ENCODE measurements at regions not wholly inside any gene's neighbourhood (a gene's known extent, or its start where the extent isn't known, plus 50 kb on each side); places are given as distances from the start of the nearest gene placed in this dataset.

- no peak for TF ChIP-seq JUN (IDR thresholded peaks at IDR 0.05; ENCODE audit: borderline replicate concordance, insufficient read depth, insufficient read length, low read depth)
- TF ChIP-seq FOS (IDR thresholded peaks at IDR 0.05; ENCODE audit: borderline replicate concordance, insufficient read depth, low read length), result no peak
- no peak for TF ChIP-seq CTCF (IDR thresholded peaks at IDR 0.05; ENCODE audit: extremely low read depth in 1 of 2, insufficient read depth in 1 of 2, low read depth in 1 of 2, low read length in 2 of 2)
- TF ChIP-seq MYC (IDR thresholded peaks at IDR 0.05; ENCODE audit: low read depth, low read length), result no peak
- no peak for TF ChIP-seq EZH2 (IDR thresholded peaks at IDR 0.05; ENCODE audit: borderline replicate concordance, low read depth, low read length, severe bottlenecking)
- TF ChIP-seq POLR2A (IDR thresholded peaks at IDR 0.05; ENCODE audit: low read depth, low read length), result no peak
- no peak for TF ChIP-seq POLR2AphosphoS5 (IDR thresholded peaks at IDR 0.05; ENCODE audit: insufficient read depth, low read depth, low read length)
- TF ChIP-seq MAX (IDR thresholded peaks at IDR 0.05; ENCODE audit: insufficient read depth, insufficient read length), result no peak
- no peak for TF ChIP-seq GATA2 (IDR thresholded peaks at IDR 0.05; ENCODE audit: insufficient read depth, insufficient read length, low read depth, low read length)
- ChIA-PET POLR2A (no interaction called here), CTCF (no interaction called here)
- Histone ChIP-seq H4K20me1 (replicated peaks; ENCODE audit: control insufficient read depth, extremely low read depth, insufficient read depth, low read length) (no peaks in the 10 kb centered on the region), H3K36me3 (ENCODE audit: control insufficient read depth in 2 of 2, extremely low read depth in 1 of 2, insufficient read depth in 2 of 2, low read length in 2 of 2) (no peaks in the 10 kb centered on the region), H3K27me3 (ENCODE audit: control insufficient read depth in 2 of 2, insufficient read depth in 2 of 2, low read length in 2 of 2) (no peaks in the 10 kb centered on the region), H3K4me1 (ENCODE audit: control insufficient read depth, extremely low read depth, insufficient read depth, low read length) (no peaks in the 10 kb centered on the region), H3K27ac (ENCODE audit: insufficient read depth, low read depth, low read length) (no peak overlapping the region), H3K4me3 (replicated peaks in 1 of 3; ENCODE audit: insufficient read depth in 1 of 3, low read depth in 1 of 3, low read length in 3 of 3) (no peak overlapping the region), H3K79me2 (ENCODE audit: control insufficient read depth, insufficient read depth, low read length) (no peaks in the 10 kb centered on the region), H3K9me1 (replicated peaks; ENCODE audit: control insufficient read depth, extremely low read depth, insufficient read depth, low read length) (no peaks in the 10 kb centered on the region), H3K4me2 (ENCODE audit: insufficient read depth, low read length) (no peak overlapping the region), H3K9me3 (replicated peaks; ENCODE audit: control insufficient read depth, insufficient read depth, low read length) (no peaks in the 10 kb centered on the region), H3K9ac (replicated peaks; ENCODE audit: extremely low read depth, insufficient read depth, low read length) (no peak overlapping the region), H2AFZ (ENCODE audit: low read depth, low read length) (no peak overlapping the region)
- DNase-seq (ENCODE audit: low read depth, low spot score) (no peak), FAIRE-seq (no peak)
- no TSS peak for BruUV-seq (replicated peaks)
- dilution Hi-C loops (cut with MboI; ENCODE audit: extremely low pct_ligation_motif_present, low sequenced_read_pairs), result no loop called here
- intact Hi-C loops (cut with micrococcal nuclease), result no loop called here
Measured at GRCh38 chr9:28197653-28198052, 624.4 kb upstream of the C9orf72 start.
